Astrocyte (in vitro differentiated cells and primary cell): ENCODE measurements at regions not wholly inside any gene's neighbourhood (a gene's known extent, or its start where the extent isn't known, plus 50 kb on each side); places are given as distances from the start of the nearest gene placed in this dataset.
A peak's percentile ranks its signal among the peaks of the same experiment; 100 is the strongest.

Experiments
- DNase-seq: peaks from one replicate; pipeline ENCODE4 v3.0.0-alpha.2; 2010; ENCODE audit warnings: low read depth
- FAIRE-seq: peaks from 2 replicates; lab custom pipeline; 2011; peaks lifted over from hg19 to GRCh38; lab: Jason Lieb, UNC
- H2AFZ ChIP-seq: 2 replicates; pipeline ENCODE4 v1.6.0; 2012; ENCODE audit warnings: low read depth, low read length, inconsistent platforms
- H3K27ac ChIP-seq: 2 replicates; pipeline ENCODE4 v1.5.1; 2011; ENCODE audit warnings: low read depth, low read length, inconsistent platforms
- H3K27me3 ChIP-seq: 2 replicates; pipeline ENCODE4 v1.6.0; 2011; ENCODE audit warnings: low read length, inconsistent platforms; ENCODE audit not compliant: insufficient read depth
- H3K36me3 ChIP-seq: 2 replicates; pipeline ENCODE4 v1.5.1; 2011; ENCODE audit warnings: low read length, inconsistent platforms; ENCODE audit not compliant: insufficient read depth
- H3K4me1 ChIP-seq: 2 replicates; pipeline ENCODE4 v1.5.1; 2011; ENCODE audit warnings: low read length, inconsistent platforms; ENCODE audit not compliant: insufficient read depth
- H3K4me2 ChIP-seq: 2 replicates; pipeline ENCODE4 v1.6.0; 2012; ENCODE audit warnings: low read length, inconsistent platforms
- H3K4me3 ChIP-seq: 2 replicates; pipeline ENCODE4 v1.5.1; 2011; ENCODE audit warnings: low read depth, mild to moderate bottlenecking, low read length, inconsistent platforms; ENCODE audit not compliant: insufficient read depth
- H3K79me2 ChIP-seq: 2 replicates; pipeline ENCODE4 v1.6.0; 2012; ENCODE audit warnings: mild to moderate bottlenecking, low read length, inconsistent platforms; ENCODE audit not compliant: insufficient read depth
- H3K9ac ChIP-seq: 2 replicates; pipeline ENCODE4 v1.6.0; 2012; ENCODE audit warnings: mild to moderate bottlenecking, low read length, inconsistent platforms
- H3K9me3 ChIP-seq: 2 replicates; pipeline ENCODE4 v1.5.1; 2012; ENCODE audit warnings: low read depth, mild to moderate bottlenecking, low read length, inconsistent platforms; ENCODE audit not compliant: insufficient read depth
- H4K20me1 ChIP-seq: 2 replicates; pipeline ENCODE4 v1.6.0; 2012; ENCODE audit warnings: low read length, inconsistent platforms; ENCODE audit not compliant: insufficient read depth
- H3K27ac Mint-ChIP-seq: one replicate; pipeline ENCODE4 v1.8.0; 2021; ENCODE audit warnings: mild to moderate bottlenecking, mixed read lengths; ENCODE audit not compliant: unreplicated experiment
- H3K27me3 Mint-ChIP-seq: one replicate; pipeline ENCODE4 v1.8.0; 2021; ENCODE audit warnings: low read depth, mixed read lengths; ENCODE audit not compliant: unreplicated experiment
- H3K36me3 Mint-ChIP-seq: one replicate; pipeline ENCODE4 v1.8.0; 2021; ENCODE audit warnings: low read depth, mixed read lengths; ENCODE audit not compliant: unreplicated experiment
- H3K4me1 Mint-ChIP-seq: one replicate; pipeline ENCODE4 v1.8.0; 2021; ENCODE audit warnings: low read depth, mixed read lengths; ENCODE audit not compliant: unreplicated experiment
- H3K4me3 Mint-ChIP-seq: one replicate; pipeline ENCODE4 v1.8.0; 2021; ENCODE audit warnings: mild to moderate bottlenecking, moderate library complexity, mixed read lengths; ENCODE audit not compliant: unreplicated experiment
- H3K9me3 Mint-ChIP-seq: one replicate; pipeline ENCODE4 v1.8.0; 2021; ENCODE audit warnings: mild to moderate bottlenecking, mixed read lengths; ENCODE audit not compliant: unreplicated experiment
- CTCF ChIP-seq: IDR thresholded peaks from 2 replicates; pipeline ENCODE4 v1.5.1; 2011; ENCODE audit warnings: low read depth, mild to moderate bottlenecking, inconsistent platforms, low read length, moderate library complexity; ENCODE audit not compliant: insufficient read depth
- EZH2 ChIP-seq: IDR thresholded peaks from 2 replicates; pipeline ENCODE4 v1.6.1; 2012; ENCODE audit warnings: mild to moderate bottlenecking, low read length, inconsistent platforms; ENCODE audit not compliant: insufficient read depth

GRCh38 chr3:82012775-82013174 is 251.3 kb upstream of the GBE1 start:
- FAIRE-seq (no peak), DNase-seq (no peak)
- Histone ChIP-seq H4K20me1 (no peaks in the 10 kb centered on the region), H3K27me3 (no peaks in the 10 kb centered on the region), H3K79me2 (no peaks in the 10 kb centered on the region), H3K9ac (no peak overlapping the region), H3K4me3 (no peak overlapping the region), H2AFZ (no peak overlapping the region), H3K9me3 (no peaks in the 10 kb centered on the region), H3K4me2 (no peak overlapping the region), H3K4me1 (no peaks in the 10 kb centered on the region), H3K36me3 (no peaks in the 10 kb centered on the region), H3K27ac (no peak overlapping the region)
- Mint-ChIP-seq H3K4me1 (no peaks in the 10 kb centered on the region), H3K27me3 (no peaks in the 10 kb centered on the region), H3K9me3 (no peaks in the 10 kb centered on the region), H3K27ac (no peak overlapping the region), H3K4me3 (no peak overlapping the region), H3K36me3 (no peaks in the 10 kb centered on the region)
- TF ChIP-seq CTCF (peak; percentile 19), EZH2 (no peak)

- Histone ChIP-seq H3K9ac (no peak overlapping the region), H4K20me1 (no peaks in the 10 kb centered on the region), H3K9me3 (no peaks in the 10 kb centered on the region), H3K4me2 (no peak overlapping the region), H3K4me1 (no peaks in the 10 kb centered on the region), H3K27me3 (no peaks in the 10 kb centered on the region), H3K27ac (no peak overlapping the region), H3K36me3 (no peaks in the 10 kb centered on the region), H3K79me2 (no peaks in the 10 kb centered on the region), H2AFZ (no peak overlapping the region), H3K4me3 (no peak overlapping the region)
- Mint-ChIP-seq H3K4me1 (no peaks in the 10 kb centered on the region), H3K27me3 (no peaks in the 10 kb centered on the region), H3K9me3 (no peaks in the 10 kb centered on the region), H3K4me3 (no peak overlapping the region), H3K36me3 (no peaks in the 10 kb centered on the region), H3K27ac (no peak overlapping the region)
- FAIRE-seq (no peak), DNase-seq (no peak)
- no peak for TF ChIP-seq EZH2
- TF ChIP-seq CTCF: no peak
These were observed 249.9 kb upstream of the GBE1 start for GRCh38 chr3:82011336-82011735.

GRCh38 chr3:82005266-82005665 is 243.8 kb upstream of the GBE1 start:
- Histone ChIP-seq H3K36me3 (no peaks in the 10 kb centered on the region), H3K9ac (no peak overlapping the region), H3K9me3 (no peaks in the 10 kb centered on the region), H3K4me1 (peaks cover 4% of the 10 kb centered on the region), H2AFZ (no peak overlapping the region), H3K27ac (no peak overlapping the region), H3K4me3 (no peak overlapping the region), H4K20me1 (no peaks in the 10 kb centered on the region), H3K27me3 (no peaks in the 10 kb centered on the region), H3K79me2 (no peaks in the 10 kb centered on the region), H3K4me2 (no peak overlapping the region)
- Mint-ChIP-seq H3K27me3 (no peaks in the 10 kb centered on the region), H3K4me1 (peaks cover 8% of the 10 kb centered on the region), H3K27ac (peak overlapping the region; percentile 83), H3K4me3 (no peak overlapping the region), H3K9me3 (no peaks in the 10 kb centered on the region), H3K36me3 (no peaks in the 10 kb centered on the region)
- FAIRE-seq (no peak), DNase-seq (no peak)
- TF ChIP-seq EZH2 (no peak), CTCF (no peak)
